CD4-positive, CD25-positive, alpha-beta regulatory T cell (primary cell): ENCODE measurements at regions not wholly inside any gene's neighbourhood (a gene's known extent, or its start where the extent isn't known, plus 50 kb on each side); places are given as distances from the start of the nearest gene placed in this dataset.
"Not testable (repeated sequence)": the region's sequence is repeated elsewhere in the genome, so short reads cannot be mapped to it uniquely, and the experiment has no call there.

ENCODE experiments used
- ATAC-seq, 2 donors: fragments of 150-1000 bp; cut with Tn5 transposase; one replicate each; pipeline ENCODE4 v1.10.0; 2021; ENCODE audit warnings: low read depth in 2 of 2, moderate number of reproducible peaks in 2 of 2, moderate library complexity in 1 of 2
- DNase-seq, 3 donors: peaks; one replicate each; pipeline versions ENCODE4 v3.0.0 to v3.0.0-alpha.2; 2012 to 2022; ENCODE audit warnings: mixed read lengths in 1 of 3
- H3K27ac ChIP-seq: one replicate; pipeline ENCODE4 v1.7.0; 2013; ENCODE audit warnings: mild to moderate bottlenecking, low read length; ENCODE audit not compliant: insufficient read depth, poor library complexity, severe bottlenecking
- H3K27me3 ChIP-seq: one replicate; pipeline ENCODE4 v1.7.0; 2013; ENCODE audit warnings: low read length; ENCODE audit not compliant: control insufficient read depth, insufficient read depth
- H3K36me3 ChIP-seq: one replicate; pipeline ENCODE4 v1.7.0; 2013; ENCODE audit warnings: mild to moderate bottlenecking, low read length, moderate library complexity; ENCODE audit not compliant: control insufficient read depth, insufficient read depth
- H3K4me1 ChIP-seq: 2 replicates; pipeline ENCODE4 v1.7.0; 2013; ENCODE audit warnings: mild to moderate bottlenecking, low read length; ENCODE audit not compliant: insufficient read depth, control insufficient read depth, poor library complexity, severe bottlenecking
- H3K4me3 ChIP-seq: one replicate; pipeline ENCODE4 v1.7.0; 2013; ENCODE audit warnings: low read depth, mild to moderate bottlenecking, low read length, moderate library complexity
- H3K9me3 ChIP-seq, 2 experiments: 1 replicate in 1 of 2; 2 replicates in 1 of 2; pipeline ENCODE4 v1.7.0; 2013; ENCODE audit warnings: low read length in 2 of 2, mild to moderate bottlenecking in 1 of 2, moderate library complexity in 1 of 2; ENCODE audit not compliant: control insufficient read depth in 2 of 2
- H3K27ac Mint-ChIP-seq, 3 donors: one replicate each; pipeline ENCODE4 v1.8.0; 2020 to 2022; ENCODE audit warnings: mild to moderate bottlenecking in 3 of 3, mixed read lengths in 3 of 3, moderate library complexity in 2 of 3
- H3K27me3 Mint-ChIP-seq: one replicate; pipeline ENCODE4 v1.8.0; 2022; ENCODE audit warnings: mild to moderate bottlenecking, mixed read lengths
- H3K36me3 Mint-ChIP-seq: one replicate; pipeline ENCODE4 v1.8.0; 2020; ENCODE audit warnings: mixed read lengths
- H3K4me1 Mint-ChIP-seq, 4 donors: one replicate each; pipeline ENCODE4 v1.8.0; 2020 to 2022; ENCODE audit warnings: mixed read lengths in 4 of 4, mild to moderate bottlenecking in 1 of 4
- H3K4me3 Mint-ChIP-seq, 4 donors: one replicate each; pipeline ENCODE4 v1.8.0; 2020 to 2022; ENCODE audit warnings: mild to moderate bottlenecking in 4 of 4, mixed read lengths in 4 of 4, moderate library complexity in 3 of 4
- H3K9me3 Mint-ChIP-seq, 7 donors: one replicate each; pipeline ENCODE4 v1.8.0; 2020 to 2022; ENCODE audit warnings: mixed read lengths in 7 of 7, mild to moderate bottlenecking in 3 of 7, moderate library complexity in 2 of 7

GRCh38 chrX:142873214-142873613, 152.5 kb upstream of the SPANXN4 start:
- DNase-seq: no peak
- peaks cover 4% of the 10 kb centered on the region for H3K36me3 Mint-ChIP-seq

GRCh38 chrX:142884881-142885280, 140.8 kb upstream of the SPANXN4 start:
- Histone ChIP-seq H3K9me3 (peaks cover 0 to 4% of the 10 kb centered on the region in 2 experiments), H3K27me3 (no peaks in the 10 kb centered on the region), H3K27ac (no peak overlapping the region), H3K4me1 (no peaks in the 10 kb centered on the region), H3K36me3 (no peaks in the 10 kb centered on the region), H3K4me3 (no peak overlapping the region)
- Mint-ChIP-seq H3K4me1 (no peaks in the 10 kb centered on the region), H3K27ac (no peak overlapping the region), H3K36me3 (no peaks in the 10 kb centered on the region), H3K27me3 (no peaks in the 10 kb centered on the region), H3K4me3 (no peak overlapping the region), H3K9me3 (peaks cover 0 to 1% (median 0%) of the 10 kb centered on the region in 7 donors)
- DNase-seq: no peak
- no peak for ATAC-seq

More at GRCh38 chrX:142873214-142873613, 152.5 kb upstream of the SPANXN4 start:
- H3K27ac Mint-ChIP-seq: no peak overlapping the region
- no peaks in the 10 kb centered on the region for H3K36me3 ChIP-seq
- H3K4me3 ChIP-seq: no peak overlapping the region
- H3K9me3 Mint-ChIP-seq: peaks cover 0 to 6% (median 2%) of the 10 kb centered on the region in 7 donors
- no peaks in the 10 kb centered on the region for H3K4me1 Mint-ChIP-seq
- no peak overlapping the region for H3K27ac ChIP-seq
- ATAC-seq: no peak
- no peaks in the 10 kb centered on the region for H3K27me3 ChIP-seq
- no peaks in the 10 kb centered on the region for H3K27me3 Mint-ChIP-seq
- no peaks in the 10 kb centered on the region for H3K4me1 ChIP-seq
- H3K9me3 ChIP-seq: no peaks in the 10 kb centered on the region
- H3K4me3 Mint-ChIP-seq: no peak overlapping the region

- no peaks in the 10 kb centered on the region for H3K36me3 Mint-ChIP-seq
- ATAC-seq: no peak
- no peaks in the 10 kb centered on the region for H3K4me1 Mint-ChIP-seq
Observed at GRCh38 chrX:142891046-142891445, 134.7 kb upstream of the SPANXN4 start.

GRCh38 chrX:142898164-142898563, 127.6 kb upstream of the SPANXN4 start:
- DNase-seq (no peak), ATAC-seq (no peak)
- Mint-ChIP-seq H3K27ac (no peak overlapping the region), H3K36me3 (no peaks in the 10 kb centered on the region), H3K4me1 (no peaks in the 10 kb centered on the region), H3K4me3 (no peak overlapping the region), H3K27me3 (no peaks in the 10 kb centered on the region), H3K9me3 (peaks cover 0 to 3% (median 0%) of the 10 kb centered on the region in 7 donors)
- Histone ChIP-seq H3K9me3 (no peaks in the 10 kb centered on the region), H3K4me3 (no peak overlapping the region), H3K36me3 (no peaks in the 10 kb centered on the region), H3K4me1 (no peaks in the 10 kb centered on the region), H3K27ac (no peak overlapping the region), H3K27me3 (no peaks in the 10 kb centered on the region)

More at GRCh38 chrX:142891046-142891445, 134.7 kb upstream of the SPANXN4 start:
- Histone ChIP-seq H3K4me3 (no peak overlapping the region), H3K9me3 (no peaks in the 10 kb centered on the region), H3K4me1 (no peaks in the 10 kb centered on the region), H3K27me3 (no peaks in the 10 kb centered on the region), H3K36me3 (no peaks in the 10 kb centered on the region), H3K27ac (no peak overlapping the region)
- H3K4me3 Mint-ChIP-seq: no peak overlapping the region
- no peak overlapping the region for H3K27ac Mint-ChIP-seq
- peaks cover 0 to 1% (median 0%) of the 10 kb centered on the region in 7 donors for H3K9me3 Mint-ChIP-seq
- H3K27me3 Mint-ChIP-seq: no peaks in the 10 kb centered on the region
- no peak for DNase-seq

GRCh38 chrX:142923201-142923600, 102.5 kb upstream of the SPANXN4 start:
- Mint-ChIP-seq H3K4me3 (no peak overlapping the region), H3K4me1 (no peaks in the 10 kb centered on the region), H3K27ac (no peak overlapping the region), H3K9me3 (peaks cover 0 to 3% (median 2%) of the 10 kb centered on the region in 7 donors), H3K36me3 (no peaks in the 10 kb centered on the region), H3K27me3 (no peaks in the 10 kb centered on the region)
- Histone ChIP-seq H3K9me3 (no peaks in the 10 kb centered on the region), H3K27me3 (no peaks in the 10 kb centered on the region), H3K27ac (no peak overlapping the region), H3K36me3 (no peaks in the 10 kb centered on the region), H3K4me1 (no peaks in the 10 kb centered on the region), H3K4me3 (no peak overlapping the region)
- no peak for DNase-seq
- no peak for ATAC-seq

GRCh38 chrX:142938793-142939192, 86.9 kb upstream of the SPANXN4 start:
- H3K9me3 Mint-ChIP-seq: peaks cover 0 to 5% (median 2%) of the 10 kb centered on the region in 7 donors
- no peaks in the 10 kb centered on the region for H3K27me3 Mint-ChIP-seq
- H3K27ac Mint-ChIP-seq: no peak overlapping the region
- no peaks in the 10 kb centered on the region for H3K4me1 Mint-ChIP-seq
- no peak for DNase-seq
- ATAC-seq: no peak
- no peaks in the 10 kb centered on the region for H3K36me3 Mint-ChIP-seq
- Histone ChIP-seq H3K27ac (no peak overlapping the region), H3K27me3 (no peaks in the 10 kb centered on the region), H3K36me3 (no peaks in the 10 kb centered on the region), H3K4me3 (no peak overlapping the region), H3K9me3 (no peaks in the 10 kb centered on the region), H3K4me1 (no peaks in the 10 kb centered on the region)
- H3K4me3 Mint-ChIP-seq: no peak overlapping the region

- H3K36me3 ChIP-seq, H3K9me3 ChIP-seq, H3K9me3 Mint-ChIP-seq, H3K36me3 Mint-ChIP-seq, H3K4me3 ChIP-seq, H3K4me1 Mint-ChIP-seq, ATAC-seq, H3K4me1 ChIP-seq, H3K27ac Mint-ChIP-seq, H3K27me3 Mint-ChIP-seq, DNase-seq, H3K27ac ChIP-seq, H3K27me3 ChIP-seq, H3K4me3 Mint-ChIP-seq: not testable (repeated sequence)
Observed at GRCh38 chrX:142972147-142972809, 53.5 kb upstream of the SPANXN4 start.
